GM12891 (cell line): ENCODE measurements at regions not wholly inside any gene's neighbourhood (a gene's known extent, or its start where the extent isn't known, plus 50 kb on each side); places are given as distances from the start of the nearest gene placed in this dataset.

Experiments used
- DNase-seq: peaks from one replicate; pipeline ENCODE4 v3.0.0; 2011; ENCODE audit warnings: low spot score; ENCODE audit not compliant: insufficient read length
- FAIRE-seq: peaks from 2 replicates; lab custom pipeline; 2011; peaks lifted over from hg19 to GRCh38; lab: Jason Lieb, UNC
- PAX5 ChIP-seq: IDR thresholded peaks from 2 replicates; pipeline ENCODE4 v1.6.1; 2011; ENCODE audit warnings: low read length, moderate library complexity, mild to moderate bottlenecking; ENCODE audit not compliant: insufficient read depth, severe bottlenecking
- POLR2A ChIP-seq: IDR thresholded peaks from 2 replicates; pipeline ENCODE4 v1.6.1; 2011; ENCODE audit warnings: low read depth, low read length, control low read depth
- POLR2AphosphoS5 ChIP-seq: IDR thresholded peaks from 2 replicates; pipeline ENCODE4 v1.6.1; 2011; ENCODE audit warnings: low read depth, low read length, control low read depth
- POU2F2 ChIP-seq: IDR thresholded peaks from 2 replicates; pipeline ENCODE4 v1.6.1; 2011; ENCODE audit warnings: low read depth, mild to moderate bottlenecking, control low read depth, low read length, moderate library complexity
- SPI1 ChIP-seq: IDR thresholded peaks from 2 replicates; pipeline ENCODE4 v1.6.1; 2011; ENCODE audit warnings: low read depth, low read length, control low read depth
- TAF1 ChIP-seq: IDR thresholded peaks from 2 replicates; pipeline ENCODE4 v1.6.1; 2011; ENCODE audit warnings: low read depth, low read length, control low read depth

- FAIRE-seq: no peak
- TF ChIP-seq POU2F2 (no peak), POLR2AphosphoS5 (no peak)
- DNase-seq: no peak
These were observed 115.7 kb upstream of the KCNJ16 start for GRCh38 chr17:69959283-69959682.

DNA sequence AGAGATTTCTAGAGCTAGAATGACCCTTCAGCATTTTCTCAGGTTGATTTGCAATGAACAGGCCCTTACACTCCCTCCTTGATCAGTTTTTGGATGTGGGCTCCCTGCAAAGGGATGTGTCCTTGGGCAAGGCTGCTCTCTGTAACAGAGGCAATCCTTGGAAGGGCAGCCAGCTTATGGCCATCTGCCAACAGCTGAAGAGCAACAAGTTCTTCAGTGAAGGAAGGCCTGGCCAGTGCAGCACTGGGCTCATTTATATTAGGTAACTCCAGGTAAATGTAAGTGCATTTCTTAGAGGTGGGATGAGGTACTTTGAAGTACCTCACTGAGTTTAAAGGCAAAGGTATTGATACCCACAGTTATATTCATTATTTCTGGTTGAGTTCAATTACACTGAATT is 114.3 kb upstream of the KCNJ16 start:
- no peak for FAIRE-seq
- TF ChIP-seq PAX5 (no peak), TAF1 (no peak), SPI1 (no peak), POU2F2 (no peak), POLR2AphosphoS5 (no peak)

GRCh38 chr17:69961501-69962145 is 113.4 kb upstream of the KCNJ16 start:
- DNase-seq (no peak), FAIRE-seq (no peak)
- TF ChIP-seq TAF1 (no peak), PAX5 (no peak), POU2F2 (no peak), POLR2AphosphoS5 (no peak)

More for the DNA sequence above, 114.3 kb upstream of the KCNJ16 start:
- DNase-seq: no peak

GRCh38 chr17:69962436-69962995 is 112.5 kb upstream of the KCNJ16 start:
- FAIRE-seq (no peak), DNase-seq (no peak)
- TF ChIP-seq PAX5 (no peak), POLR2AphosphoS5 (no peak), SPI1 (no peak), POLR2A (no peak), POU2F2 (no peak), TAF1 (no peak)

- no peak for FAIRE-seq
- no peak for TF ChIP-seq POLR2A
- TF ChIP-seq POLR2AphosphoS5: no peak
- TF ChIP-seq PAX5: no peak
- TF ChIP-seq SPI1: no peak
- TF ChIP-seq POU2F2: no peak
- DNase-seq: no peak
These were observed 107.1 kb upstream of the KCNJ16 start for GRCh38 chr17:69967910-69968411.

GRCh38 chr17:69969897-69970296 is 105.1 kb upstream of the KCNJ16 start:
- DNase-seq: no peak
- no peak for FAIRE-seq
- TF ChIP-seq TAF1 (no peak), PAX5 (no peak), POU2F2 (no peak), POLR2A (no peak), POLR2AphosphoS5 (no peak), SPI1 (no peak)

- FAIRE-seq (no peak), DNase-seq (no peak)
- TF ChIP-seq PAX5 (no peak), TAF1 (no peak), POU2F2 (no peak), POLR2A (no peak), POLR2AphosphoS5 (no peak), SPI1 (no peak)
These were observed 102.8 kb upstream of the KCNJ16 start for GRCh38 chr17:69972251-69972650.

GRCh38 chr17:69975808-69976207 is 99.2 kb upstream of the KCNJ16 start:
- FAIRE-seq: no peak

GRCh38 chr17:69978056-69978646 is 96.9 kb upstream of the KCNJ16 start:
- TF ChIP-seq POLR2AphosphoS5: no peak
- no peak for TF ChIP-seq POU2F2
- TF ChIP-seq PAX5: no peak
- FAIRE-seq (no peak), DNase-seq (no peak)

More at GRCh38 chr17:69975808-69976207, 99.2 kb upstream of the KCNJ16 start:
- TF ChIP-seq PAX5 (no peak), POLR2AphosphoS5 (no peak), TAF1 (no peak), SPI1 (no peak), POU2F2 (no peak), POLR2A (no peak)
- DNase-seq: no peak

DNA sequence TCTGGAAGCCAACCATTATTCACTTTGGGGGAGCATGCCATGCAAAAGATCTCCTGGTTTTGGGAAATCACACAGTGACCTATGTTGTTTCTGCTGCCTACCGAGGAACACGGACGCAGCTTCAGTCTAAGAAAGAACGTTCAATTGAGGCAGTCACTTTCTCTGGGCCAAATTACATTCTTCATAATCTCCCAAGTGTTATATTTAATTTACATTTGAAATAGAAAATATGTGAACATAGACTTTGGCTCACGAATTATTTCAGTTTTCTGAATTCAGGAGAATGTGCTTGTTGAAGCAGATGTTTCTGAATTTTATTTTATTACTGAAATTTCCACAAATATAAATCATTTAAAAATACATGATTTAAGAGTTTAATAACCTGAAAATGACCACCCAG is 93.6 kb upstream of the KCNJ16 start:
- FAIRE-seq: no peak
- TF ChIP-seq PAX5: no peak
- no peak for TF ChIP-seq POLR2A
- no peak for DNase-seq

GRCh38 chr17:69995476-69995875 is 79.5 kb upstream of the KCNJ16 start:
- FAIRE-seq (no peak), DNase-seq (no peak)
- no peak for TF ChIP-seq SPI1
- TF ChIP-seq POU2F2: no peak
